HCT116 (cell line): ENCODE measurements at regions not wholly inside any gene's neighbourhood (a gene's known extent, or its start where the extent isn't known, plus 50 kb on each side); places are given as distances from the start of the nearest gene placed in this dataset.

ENCODE experiments used
- ATAC-seq: fragments of 200-7000 bp; cut with Tn5 transposase; 2 replicates; pipeline ENCODE4 v1.9.1; 2020; ENCODE audit warnings: mild to moderate bottlenecking, moderate library complexity
- BruUV-seq: library from RNA; stranded (reverse); fragments of 400-500 nt; replicated peaks from 2 replicates; lab custom pipeline; 2021; lab: Mats Ljungman, UMichigan
- CTCF ChIA-PET: fragments of 300-600 bp; sonication (Branson Sonifier 250); formaldehyde crosslinking; loops from one replicate; lab custom pipeline; 2021; ENCODE audit warnings: antibody characterized with exemption; lab: Charles Lee
- POLR2A ChIA-PET: fragments of 300-600, 350-600 bp; sonication (Branson Sonifier 250); formaldehyde crosslinking; loops from one replicate; lab custom pipeline; 2021; ENCODE audit warnings: antibody characterized with exemption; lab: Charles Lee
- RAD21 ChIA-PET, 2 experiments: fragments of 300-600 bp; sonication (Branson Sonifier 250); formaldehyde crosslinking; loops; one replicate each; lab custom pipeline; 2023; ENCODE audit warnings: low total read pairs in 2 of 2; ENCODE audit not compliant: uncharacterized antibody in 2 of 2, unreplicated experiment in 2 of 2, low non-redundant PET in 1 of 2; lab: Charles Lee
- DNase-seq: peaks from one replicate; pipeline ENCODE4 v3.0.0-alpha.2; 2010; ENCODE audit warnings: low read depth, low spot score
- H2AFZ ChIP-seq: fragments of 200-600 bp; shearing (Covaris generic), sonication (generic); 2 replicates; pipeline ENCODE4 v1.6.1; 2017; ENCODE audit warnings: low read depth, mixed run types, mixed read lengths, antibody characterized with exemption, low read length; ENCODE audit not compliant: poor library complexity, severe bottlenecking
- H3K27ac ChIP-seq: 2 replicates; pipeline ENCODE4 v1.5.1; 2012; ENCODE audit warnings: low read depth, low read length
- H3K27me3 ChIP-seq: fragments of 200-600 bp; sonication (generic); 2 replicates; pipeline ENCODE4 v1.6.1; 2016; ENCODE audit warnings: mixed run types, low read length, mixed read lengths; ENCODE audit not compliant: insufficient read depth
- H3K36me3 ChIP-seq, 2 experiments: fragments of 200-500 bp in 1 of 2; fragments of 200-600 bp in 1 of 2; sonication (Bioruptor generic) in 1 of 2; sonication (generic) in 1 of 2; 2 replicates each; pipeline versions ENCODE4 v1.5.1 to v1.6.1; 2014 to 2016; ENCODE audit warnings: low read length in 2 of 2, inconsistent platforms in 1 of 2, mixed read lengths in 1 of 2, mixed run types in 1 of 2; ENCODE audit not compliant: insufficient read depth in 2 of 2, control insufficient read depth in 1 of 2
- H3K4me1 ChIP-seq, 2 experiments: fragments of 200-600 bp in 1 of 2; sonication (generic) in 1 of 2; 2 replicates each; pipeline versions ENCODE4 v1.5.1 to v1.6.1; 2012 to 2017; ENCODE audit warnings: low read length in 2 of 2, inconsistent platforms in 1 of 2, mild to moderate bottlenecking in 1 of 2, mixed read lengths in 1 of 2, mixed run types in 1 of 2, moderate library complexity in 1 of 2; ENCODE audit not compliant: insufficient read depth in 2 of 2, control insufficient read depth in 1 of 2
- H3K4me2 ChIP-seq: fragments of 200-600 bp; sonication (generic); 2 replicates; pipeline ENCODE4 v1.6.1; 2017; ENCODE audit warnings: mixed run types, low read length, mixed read lengths
- H3K4me3 ChIP-seq, 2 experiments: fragments of 200-600 bp in 1 of 2; sonication (generic) in 1 of 2; replicated peaks in 1 of 2; 2 replicates each; pipeline ENCODE4 v1.5.1; 2011 to 2016; ENCODE audit warnings: low read length in 2 of 2, control low read depth in 1 of 2, low read depth in 1 of 2, mild to moderate bottlenecking in 1 of 2, mixed read lengths in 1 of 2, mixed run types in 1 of 2
- H3K79me2 ChIP-seq: fragments of 200-600 bp; sonication (generic); 2 replicates; pipeline ENCODE4 v1.6.1; 2017; ENCODE audit warnings: mild to moderate bottlenecking, mixed run types, low read length, moderate library complexity, mixed read lengths; ENCODE audit not compliant: insufficient read depth
- H3K9ac ChIP-seq: fragments of 200-600 bp; sonication (generic); 2 replicates; pipeline ENCODE4 v1.6.1; 2016; ENCODE audit warnings: low read length, mixed read lengths
- H3K9me2 ChIP-seq: fragments of 200-600 bp; sonication (generic), shearing (Covaris generic); 2 replicates; pipeline ENCODE4 v1.6.1; 2017; ENCODE audit warnings: mixed run types, mild to moderate bottlenecking, moderate library complexity; ENCODE audit not compliant: insufficient read depth
- H3K9me3 ChIP-seq, 2 experiments: fragments of 200-500 bp in 1 of 2; fragments of 200-600 bp in 1 of 2; sonication (Bioruptor generic) in 1 of 2; sonication (generic) in 1 of 2; 2 replicates each; pipeline ENCODE4 v1.6.1; 2014 to 2017; ENCODE audit warnings: low read length in 2 of 2, mixed read lengths in 2 of 2, inconsistent platforms in 1 of 2, low read depth in 1 of 2, mild to moderate bottlenecking in 1 of 2, mixed run types in 1 of 2, moderate library complexity in 1 of 2; ENCODE audit not compliant: control insufficient read depth in 1 of 2, insufficient read depth in 1 of 2
- H4K20me1 ChIP-seq: fragments of 200-600 bp; sonication (generic), shearing (Covaris generic); 2 replicates; pipeline ENCODE4 v1.6.1; 2017; ENCODE audit warnings: mixed run types, mild to moderate bottlenecking, moderate library complexity; ENCODE audit not compliant: insufficient read depth
- ATF3 ChIP-seq: IDR thresholded peaks from 2 replicates; pipeline ENCODE4 v1.6.1; 2012
- EGR1 ChIP-seq: IDR thresholded peaks from 2 replicates; pipeline ENCODE4 v1.6.1; 2012; ENCODE audit warnings: low read depth
- ELF1 ChIP-seq: IDR thresholded peaks from 2 replicates; pipeline ENCODE4 v1.6.1; 2012; ENCODE audit warnings: low read depth, borderline replicate concordance
- FOSL1 ChIP-seq: IDR thresholded peaks from 2 replicates; pipeline ENCODE4 v1.6.1; 2012; ENCODE audit warnings: low read depth
- MAX ChIP-seq: IDR thresholded peaks from 2 replicates; pipeline ENCODE4 v1.6.1; 2012
- POLR2AphosphoS5 ChIP-seq: IDR thresholded peaks from 2 replicates; pipeline ENCODE4 v1.6.1; 2011; ENCODE audit warnings: mild to moderate bottlenecking, low read depth, low read length, moderate library complexity
- RAD21 ChIP-seq: IDR thresholded peaks from 2 replicates; pipeline ENCODE4 v1.6.1; 2012; ENCODE audit warnings: low read depth, mild to moderate bottlenecking
- REST ChIP-seq: IDR thresholded peaks from 2 replicates; pipeline ENCODE4 v1.6.1; 2012; ENCODE audit warnings: low read depth
- TCF7L2 ChIP-seq: IDR thresholded peaks from 2 replicates; pipeline ENCODE4 v1.7.0; 2011; ENCODE audit warnings: borderline replicate concordance, inconsistent platforms; ENCODE audit not compliant: insufficient read depth, insufficient read length; ENCODE audit errors: extremely low read depth
- ZNF274 ChIP-seq: fragments of 200-500 bp; sonication (Bioruptor generic); IDR thresholded peaks from 2 replicates; pipeline ENCODE4 v1.6.1; 2014; ENCODE audit warnings: mild to moderate bottlenecking, low read depth, low read length, inconsistent platforms
- intact Hi-C: fragments of 100-400 bp; cut with micrococcal nuclease; formaldehyde crosslinking; loops from 2 replicates; pipeline ENCODE4 v1.10.0; 2022
- TF ChIP-seq, protein P1 (sequence below), 3 experiments: fragments of 200-600 bp in 1 of 3; sonication (generic) in 1 of 3; IDR thresholded peaks in 2 of 3; conservative IDR thresholded peaks in 1 of 3; 2 replicates each; pipeline ENCODE4 v1.5.1; 2012 to 2017; ENCODE audit warnings: low read depth in 2 of 3, low read length in 2 of 3, antibody characterized with exemption in 1 of 3, borderline replicate concordance in 1 of 3, control low read depth in 1 of 3, mild to moderate bottlenecking in 1 of 3, mixed read lengths in 1 of 3, mixed run types in 1 of 3, moderate library complexity in 1 of 3; ENCODE audit not compliant: insufficient read depth in 1 of 3

DNA sequence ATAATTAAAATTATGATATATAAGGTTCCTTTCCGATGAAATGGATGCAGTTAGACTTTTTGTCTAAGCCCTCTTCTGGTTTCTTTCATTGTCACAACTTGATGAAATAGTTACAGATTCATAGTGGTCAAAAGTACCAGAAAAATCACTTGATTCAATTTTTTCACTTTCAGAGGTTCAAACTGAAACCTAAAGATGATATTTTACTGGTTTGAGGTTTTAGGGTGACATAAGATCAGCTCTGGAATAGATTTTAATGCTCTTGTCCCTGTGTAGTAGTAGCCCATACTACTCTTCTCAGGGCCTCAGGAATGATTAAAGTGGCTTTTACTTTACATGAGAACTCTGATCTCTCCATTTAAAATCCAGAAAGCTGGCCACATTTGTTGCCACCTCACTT lies 479.1 kb upstream of the ZNF717 start:
- Histone ChIP-seq H3K9ac (no peak overlapping the region), H3K27me3 (no peaks in the 10 kb centered on the region), H3K4me2 (no peak overlapping the region), H3K9me2 (no peaks in the 10 kb centered on the region), H3K36me3 (no peaks in the 10 kb centered on the region), H3K4me3 (no peak overlapping the region), H3K27ac (no peak overlapping the region), H4K20me1 (no peaks in the 10 kb centered on the region), H2AFZ (no peak overlapping the region), H3K79me2 (no peaks in the 10 kb centered on the region), H3K9me3 (peaks cover 8 to 18% of the 10 kb centered on the region in 2 experiments; a peak in 2 of 4 replicates), H3K4me1 (no peaks in the 10 kb centered on the region)
- ChIA-PET POLR2A (no interaction called here), RAD21 (no interaction called here), CTCF (no interaction called here)
- intact Hi-C loops, result no loop called here
- BruUV-seq, result no TSS peak
- ATAC-seq (no peak), DNase-seq (no peak)
- TF ChIP-seq ZNF274, result no peak
- TF ChIP-seq POLR2AphosphoS5, result no peak
- TF ChIP-seq FOSL1, result no peak
- TF ChIP-seq ELF1, result no peak
- TF ChIP-seq REST, result no peak
- TF ChIP-seq MAX, result no peak
- no peak for TF ChIP-seq RAD21
- no peak for TF ChIP-seq TCF7L2
- TF ChIP-seq ATF3, result no peak
- TF ChIP-seq, protein P1, sequence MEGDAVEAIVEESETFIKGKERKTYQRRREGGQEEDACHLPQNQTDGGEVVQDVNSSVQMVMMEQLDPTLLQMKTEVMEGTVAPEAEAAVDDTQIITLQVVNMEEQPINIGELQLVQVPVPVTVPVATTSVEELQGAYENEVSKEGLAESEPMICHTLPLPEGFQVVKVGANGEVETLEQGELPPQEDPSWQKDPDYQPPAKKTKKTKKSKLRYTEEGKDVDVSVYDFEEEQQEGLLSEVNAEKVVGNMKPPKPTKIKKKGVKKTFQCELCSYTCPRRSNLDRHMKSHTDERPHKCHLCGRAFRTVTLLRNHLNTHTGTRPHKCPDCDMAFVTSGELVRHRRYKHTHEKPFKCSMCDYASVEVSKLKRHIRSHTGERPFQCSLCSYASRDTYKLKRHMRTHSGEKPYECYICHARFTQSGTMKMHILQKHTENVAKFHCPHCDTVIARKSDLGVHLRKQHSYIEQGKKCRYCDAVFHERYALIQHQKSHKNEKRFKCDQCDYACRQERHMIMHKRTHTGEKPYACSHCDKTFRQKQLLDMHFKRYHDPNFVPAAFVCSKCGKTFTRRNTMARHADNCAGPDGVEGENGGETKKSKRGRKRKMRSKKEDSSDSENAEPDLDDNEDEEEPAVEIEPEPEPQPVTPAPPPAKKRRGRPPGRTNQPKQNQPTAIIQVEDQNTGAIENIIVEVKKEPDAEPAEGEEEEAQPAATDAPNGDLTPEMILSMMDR (IDR thresholded peaks at IDR 0.05 in 2 of 3, conservative IDR thresholded peaks at IDR 0.05 in 1 of 3; ENCODE audit: borderline replicate concordance in 1 of 3, insufficient read depth in 1 of 3, low read depth in 2 of 3, low read length in 2 of 3), result no peak
- no peak for TF ChIP-seq EGR1
